NCI-H69 (cell line): ENCODE measurements at regions not wholly inside any gene's neighbourhood (a gene's known extent, or its start where the extent isn't known, plus 50 kb on each side); places are given as distances from the start of the nearest gene placed in this dataset.
"Not testable (repeated sequence)": the region's sequence is repeated elsewhere in the genome, so short reads cannot be mapped to it uniquely, and the experiment has no call there.

Experiments
- DNase-seq: peaks from one replicate; lab custom pipeline; 2025; lab: John Stamatoyannopoulos, UW

GRCh38 chr5:32842813-32843530 lies 131.9 kb downstream of the NPR3 start:
- DNase-seq = no peak

DNA sequence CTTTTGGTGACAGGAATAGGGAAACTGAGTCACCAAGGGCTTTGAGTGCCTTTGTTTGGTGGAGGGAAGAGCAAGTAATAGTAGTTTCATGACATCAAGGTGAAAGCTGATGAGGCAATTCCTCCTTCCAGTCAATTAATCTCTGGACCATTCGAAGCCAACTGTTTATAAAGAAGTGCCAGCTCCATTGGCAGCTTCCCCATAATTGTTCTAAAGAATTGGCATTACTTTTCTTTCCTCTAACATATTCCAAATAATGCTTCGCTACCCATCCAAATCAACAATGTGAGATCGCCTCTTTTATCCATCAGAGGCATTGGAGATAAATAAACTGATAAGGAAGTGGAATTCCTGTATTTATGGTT lies 132.4 kb downstream of the NPR3 start:
- no peak for DNase-seq

- no peak for DNase-seq
These were observed 134.1 kb downstream of the NPR3 start for GRCh38 chr5:32845171-32845570.

DNA sequence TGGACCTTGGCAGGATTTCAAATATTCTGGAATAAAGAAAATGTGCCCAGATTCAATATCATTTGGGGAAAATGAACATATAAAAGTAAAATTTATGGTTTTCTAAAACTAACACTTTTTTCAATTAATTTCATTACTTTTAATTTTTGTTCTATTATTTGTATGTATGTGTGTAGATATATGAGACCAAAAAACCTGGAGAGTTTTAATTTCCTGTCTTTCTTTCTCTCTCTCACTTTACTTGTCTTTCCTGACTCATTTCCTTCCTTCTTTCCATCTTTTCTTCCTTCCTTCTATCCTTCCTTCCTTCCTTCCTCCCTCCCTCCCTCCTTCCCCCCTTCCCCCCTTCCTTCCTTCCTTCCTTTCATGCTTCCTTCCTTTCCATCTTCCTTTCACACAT lies 137.0 kb downstream of the NPR3 start:
- DNase-seq = no peak

DNA sequence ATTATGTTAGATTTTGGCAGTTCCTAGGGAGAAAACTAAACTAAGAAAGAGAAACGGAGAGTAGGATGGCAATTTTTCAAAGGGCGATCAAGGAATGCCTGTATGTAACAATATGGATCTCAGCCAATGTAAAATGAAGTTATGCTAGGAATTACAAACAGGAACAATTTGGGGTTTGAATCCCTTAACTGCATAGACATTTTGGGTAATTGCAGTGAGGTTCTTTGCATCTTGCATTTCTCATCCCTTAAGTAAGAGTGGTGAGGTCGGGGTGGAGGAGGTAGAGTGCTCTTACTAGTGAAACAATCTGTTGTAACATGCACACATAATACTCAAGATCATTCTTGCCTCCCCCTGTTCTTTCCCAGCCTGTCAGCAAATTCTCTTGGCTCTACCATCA lies 137.6 kb downstream of the NPR3 start:
- no peak for DNase-seq

DNA sequence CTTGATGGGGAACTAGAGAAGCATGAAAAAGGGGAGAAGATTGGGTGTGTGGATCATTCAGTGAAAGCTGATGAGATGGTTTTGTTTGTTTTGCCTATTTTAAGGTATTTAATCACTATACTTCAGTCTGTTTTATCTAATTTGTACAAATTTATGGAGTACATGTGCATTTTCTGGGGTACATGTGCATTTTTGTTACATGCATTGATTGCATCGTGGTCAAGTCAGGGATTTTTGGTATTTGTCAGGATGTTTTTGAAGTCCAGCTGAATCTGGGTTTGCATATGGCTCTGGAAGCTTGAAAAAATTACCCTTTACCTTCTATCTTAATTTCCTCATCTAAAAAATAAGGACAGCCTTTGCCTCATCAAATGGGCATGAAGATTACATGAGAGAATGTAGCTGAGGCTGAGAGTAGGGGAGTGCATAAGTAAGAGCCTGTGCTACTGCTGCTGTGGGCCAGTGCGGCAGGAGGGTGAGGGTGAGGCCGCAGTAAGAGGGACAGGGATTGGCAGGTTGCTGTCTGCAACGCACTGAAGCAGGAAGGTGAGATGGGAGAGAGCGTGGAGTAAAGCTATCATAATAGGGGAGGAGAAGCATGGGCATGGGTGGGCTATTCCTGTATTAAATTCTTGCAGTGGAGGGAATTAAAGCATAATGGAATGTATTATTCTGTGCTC lies 139.8 kb downstream of the NPR3 start:
- no peak for DNase-seq

DNA sequence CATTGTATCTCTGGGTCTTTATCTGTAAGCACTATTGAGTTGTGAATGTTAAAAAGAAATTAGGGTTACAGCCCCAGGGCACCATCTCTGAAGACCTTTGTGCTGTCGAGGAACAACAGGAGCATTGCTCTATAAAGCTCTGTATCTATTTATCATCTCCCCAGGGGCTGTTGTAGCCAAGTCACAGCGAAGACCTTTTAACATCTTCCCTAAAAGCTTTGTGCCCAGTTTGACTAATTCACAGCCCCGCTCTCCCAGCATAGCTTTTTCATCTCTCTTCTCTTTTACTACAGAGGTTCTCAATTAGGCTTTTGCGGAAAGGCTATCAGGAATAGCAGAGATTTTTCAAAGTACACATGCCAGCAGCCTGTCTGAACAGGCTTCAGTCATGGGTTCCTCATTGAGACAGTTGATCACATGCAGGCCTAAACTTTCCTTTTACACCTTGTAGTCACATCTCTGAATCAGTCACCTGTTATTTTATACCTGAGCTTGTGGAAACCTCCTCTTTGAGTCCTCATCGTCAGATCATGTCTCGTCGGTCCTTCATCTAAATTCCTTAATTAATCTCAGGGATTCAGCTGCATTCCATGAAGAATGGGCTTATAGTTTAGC lies 140.5 kb downstream of the NPR3 start:
- no peak for DNase-seq

DNA sequence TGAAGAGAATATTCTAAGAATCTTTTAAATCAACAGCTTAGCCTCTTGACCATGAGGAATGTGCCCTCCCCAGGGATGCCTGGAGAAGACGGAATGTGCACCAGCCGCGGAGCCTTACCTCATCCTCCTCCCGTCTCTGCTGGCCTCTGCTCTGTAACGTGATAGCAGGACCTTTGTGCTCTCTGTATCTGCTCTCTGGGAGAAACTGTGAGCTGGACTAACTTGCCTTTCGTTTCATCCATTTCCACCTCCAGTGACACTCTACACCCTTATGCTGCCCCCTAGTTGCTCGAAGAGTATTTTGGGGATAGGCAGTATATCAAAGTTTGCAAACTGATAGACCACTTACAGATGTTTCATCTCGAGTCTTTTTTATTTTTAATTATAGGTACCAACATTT lies 141.4 kb downstream of the NPR3 start:
- DNase-seq = no peak

GRCh38 chr5:32852976-32853375 lies 141.9 kb downstream of the NPR3 start:
- DNase-seq = no peak

DNA sequence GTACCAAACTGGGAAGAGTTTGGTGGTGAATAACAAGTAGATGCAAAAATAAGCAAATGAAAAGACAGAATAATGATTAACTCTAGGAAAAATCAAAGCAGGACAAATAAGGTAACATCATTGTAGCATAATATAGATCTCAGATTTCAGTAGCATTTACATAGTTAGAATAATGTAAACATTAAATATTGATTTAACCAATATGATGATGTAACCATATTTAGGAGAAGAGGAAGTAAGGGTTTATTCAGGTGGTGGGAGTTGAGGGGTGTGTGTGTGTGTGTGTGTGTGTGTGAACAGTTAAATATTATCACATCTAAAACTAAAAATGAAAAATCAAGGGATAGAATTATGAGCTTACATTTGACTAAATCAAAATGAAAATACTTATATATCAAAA lies 143.4 kb downstream of the NPR3 start:
- no peak for DNase-seq

GRCh38 chr5:32859211-32859641 lies 148.1 kb downstream of the NPR3 start:
- DNase-seq = no peak

DNA sequence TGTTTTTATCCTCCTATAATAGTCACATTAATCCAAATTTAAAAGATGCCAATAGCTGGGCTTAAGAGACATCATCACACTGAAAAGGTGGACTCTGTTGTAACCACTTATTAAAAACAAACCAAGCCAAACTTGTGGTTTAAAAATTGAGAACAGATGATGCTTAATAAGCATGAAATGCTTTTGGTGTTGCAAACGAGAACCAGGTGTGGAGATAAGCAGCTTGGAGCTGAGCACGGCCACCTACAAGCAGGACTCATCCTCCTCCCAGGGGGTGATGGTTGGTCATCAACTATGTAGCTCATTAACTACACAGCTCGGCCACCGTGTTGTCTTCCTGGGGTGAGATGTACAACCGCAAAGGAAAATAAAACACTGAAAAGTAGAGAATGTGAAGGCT lies 154.4 kb downstream of the NPR3 start:
- DNase-seq = no peak

- DNase-seq = no peak
These were observed 155.0 kb downstream of the NPR3 start for GRCh38 chr5:32866138-32866537.

- DNase-seq = no peak
These were observed 158.1 kb downstream of the NPR3 start for GRCh38 chr5:32869216-32869615.

GRCh38 chr5:32876791-32877190 lies 165.7 kb downstream of the NPR3 start:
- no peak for DNase-seq

GRCh38 chr5:32879364-32879763 lies 168.2 kb downstream of the NPR3 start:
- not testable (repeated sequence) for DNase-seq

GRCh38 chr5:32880796-32881195 lies 169.7 kb downstream of the NPR3 start:
- no peak for DNase-seq

- no peak for DNase-seq
These were observed 176.3 kb downstream of the NPR3 start for GRCh38 chr5:32887390-32887789.

DNA sequence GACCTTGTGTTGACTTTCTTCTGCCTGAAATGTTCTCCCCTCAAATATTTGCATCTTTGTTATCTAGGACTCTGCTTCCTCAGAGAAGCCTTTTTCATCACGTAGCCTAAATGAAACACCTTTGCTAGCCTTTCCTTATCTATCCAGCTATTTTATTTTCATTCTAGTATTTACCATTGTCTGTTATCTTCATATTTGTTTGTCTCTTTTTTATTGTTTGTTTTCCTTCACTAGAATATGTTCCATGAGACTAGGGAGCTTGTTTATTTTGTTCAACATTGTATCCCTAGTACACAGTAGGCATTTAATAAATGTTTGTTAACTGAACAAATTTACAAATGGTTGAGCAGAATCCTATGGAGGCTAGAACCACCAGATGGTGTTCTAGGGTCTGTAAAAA lies 178.0 kb downstream of the NPR3 start:
- no peak for DNase-seq

GRCh38 chr5:32903613-32904012 lies 192.5 kb downstream of the NPR3 start:
- no peak for DNase-seq

DNA sequence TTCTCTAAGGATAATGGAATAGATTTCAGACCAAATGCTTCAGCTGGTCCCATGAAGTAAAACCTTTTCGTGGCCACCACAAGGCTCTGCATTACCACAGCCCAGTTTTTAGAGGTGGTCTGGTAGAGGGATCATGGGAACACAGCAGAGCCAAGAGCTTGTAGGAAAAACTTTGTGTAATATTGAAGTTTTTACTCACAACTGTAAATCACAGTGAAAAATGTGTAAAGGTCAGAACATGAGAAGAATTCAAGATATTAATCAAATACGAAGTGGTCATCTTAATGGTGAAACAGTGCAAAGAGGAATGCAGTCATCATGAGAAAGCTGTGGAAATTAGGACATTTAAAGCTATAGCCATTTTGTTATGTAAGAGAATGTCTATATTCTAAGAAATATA lies 197.5 kb downstream of the NPR3 start:
- DNase-seq = no peak

- DNase-seq = no peak
These were observed 198.1 kb downstream of the NPR3 start for GRCh38 chr5:32909207-32909606.

DNA sequence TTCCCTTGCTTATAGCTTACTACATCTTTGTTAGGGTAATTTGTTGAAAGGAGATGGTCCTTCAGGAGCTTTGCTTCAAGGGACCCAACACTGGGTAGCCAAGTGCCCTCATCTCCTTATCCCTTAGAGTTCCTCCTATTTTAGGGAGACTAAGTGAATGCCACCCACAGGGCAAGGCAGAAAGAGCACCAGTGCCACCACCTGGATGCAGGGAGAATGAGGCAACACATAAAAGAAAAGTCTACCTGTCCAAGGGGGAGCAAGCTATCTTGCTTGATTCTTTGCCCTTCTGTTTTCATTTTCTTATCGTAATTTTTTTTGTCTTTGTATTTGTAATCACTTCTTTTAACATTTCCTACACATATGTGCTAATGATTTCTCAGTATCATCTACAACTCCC lies 205.5 kb downstream of the NPR3 start:
- no peak for DNase-seq

DNA sequence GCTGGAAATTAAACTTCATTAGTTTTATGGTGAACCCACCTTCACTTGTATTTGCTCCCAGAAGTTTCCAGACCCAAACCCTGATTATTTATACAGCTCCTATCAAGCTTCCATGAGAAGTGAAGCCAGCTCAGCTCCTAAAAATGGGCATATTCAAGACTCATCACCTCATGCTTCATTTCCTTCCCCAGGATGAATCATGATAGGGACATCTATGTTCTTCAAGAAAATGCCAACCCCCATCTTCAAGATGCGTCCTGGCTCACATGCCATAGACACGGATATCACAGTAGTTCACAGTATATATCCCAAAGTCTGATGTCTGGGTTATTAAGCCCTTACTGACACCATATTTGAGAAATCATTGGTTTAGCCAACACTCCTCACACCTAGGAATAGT lies 217.6 kb downstream of the NPR3 start:
- DNase-seq = no peak
